ENCODE measurements at regions not wholly inside any gene's neighbourhood (a gene's known extent, or its start where the extent isn't known, plus 50 kb on each side); places are given as distances from the start of the nearest gene placed in this dataset.

DNA sequence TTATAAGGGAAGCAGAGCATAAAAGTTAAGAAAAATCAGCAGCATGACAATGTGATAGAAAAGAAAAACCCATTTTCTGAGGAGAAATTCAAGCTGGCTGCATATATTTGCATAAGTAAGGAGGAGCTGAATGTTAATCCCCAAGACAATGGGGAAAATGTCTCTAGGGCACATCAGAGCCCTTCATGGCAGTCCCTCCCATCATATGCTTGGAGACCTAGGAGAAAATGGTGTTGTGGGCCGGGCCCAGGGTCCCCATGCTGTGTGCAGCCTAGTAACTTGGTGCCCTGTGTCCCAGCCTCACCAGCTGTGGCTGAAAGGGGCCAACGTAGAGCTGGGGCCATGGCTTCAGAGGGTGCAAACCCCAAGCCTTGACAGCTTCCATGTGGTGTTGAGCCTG is 100.6 kb upstream of the PLPPR4 start:
- DNase-seq: no peak

DNA sequence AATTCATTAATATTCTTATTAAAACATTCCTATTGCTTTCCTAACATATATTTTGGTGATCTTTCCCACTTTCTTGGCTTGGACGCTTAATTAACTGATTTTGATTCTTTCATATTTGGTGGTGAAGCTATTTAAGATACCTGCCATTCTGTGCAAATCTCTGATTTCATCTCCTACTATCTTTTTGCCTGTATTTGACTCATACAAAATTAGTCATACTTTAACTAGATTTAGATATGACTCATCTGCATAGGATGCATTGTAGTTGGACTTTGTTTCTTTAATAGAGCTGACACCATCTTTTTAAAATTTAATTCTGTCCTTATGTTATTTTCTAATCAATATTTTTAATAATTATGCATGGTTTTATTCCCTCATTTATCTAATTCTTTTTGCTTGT is 93.8 kb upstream of the PLPPR4 start:
- DNase-seq: no peak

DNA sequence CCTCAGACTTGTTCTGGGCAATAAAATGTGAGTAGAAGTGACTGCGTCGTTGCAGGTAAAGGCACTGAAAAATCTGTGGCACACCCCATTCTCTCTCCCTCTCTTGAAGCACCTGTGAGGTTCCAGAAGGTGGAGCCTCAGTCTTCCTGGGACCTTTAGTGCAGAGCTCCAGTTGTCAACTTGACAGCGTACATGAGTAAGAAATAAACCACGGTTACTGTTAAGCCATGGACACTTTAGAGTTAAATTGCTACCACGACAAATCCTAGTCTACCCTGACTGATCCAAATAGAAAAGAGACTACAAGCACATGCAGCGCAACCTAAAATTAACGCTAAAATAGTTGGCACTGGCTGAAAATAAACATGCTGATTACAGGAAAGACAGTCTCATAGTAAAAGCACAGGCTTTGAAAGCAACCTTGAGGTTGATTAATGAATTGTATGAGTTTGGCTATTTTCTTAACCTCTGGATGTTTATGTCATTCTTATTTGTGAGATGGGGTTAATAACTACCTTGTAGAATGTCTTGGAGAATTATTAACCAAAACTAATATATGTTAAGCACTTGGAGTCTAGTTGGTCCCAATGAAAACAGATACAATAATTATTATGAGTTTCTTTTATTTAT is 93.0 kb upstream of the PLPPR4 start:
- peak; percentile 8 for DNase-seq

DNA sequence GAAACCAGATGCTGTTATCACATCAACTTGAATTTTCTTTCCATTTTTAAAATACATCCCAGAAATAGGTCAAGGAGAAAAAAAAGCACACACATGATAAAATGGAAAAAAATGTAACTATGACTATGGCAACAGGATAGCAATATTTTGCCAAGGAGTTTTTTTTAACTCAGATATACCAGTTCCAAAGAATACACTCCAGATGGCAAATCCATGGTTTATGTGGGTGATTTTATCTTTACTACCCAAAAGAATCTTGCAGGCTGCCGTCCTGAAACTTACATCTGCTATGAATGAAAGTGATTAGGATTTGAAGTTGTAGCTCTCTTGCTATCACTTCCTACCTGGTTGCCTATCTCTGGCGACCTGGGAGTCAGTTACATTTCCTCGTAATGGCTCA is 91.0 kb upstream of the PLPPR4 start:
- DNase-seq: no peak

DNA sequence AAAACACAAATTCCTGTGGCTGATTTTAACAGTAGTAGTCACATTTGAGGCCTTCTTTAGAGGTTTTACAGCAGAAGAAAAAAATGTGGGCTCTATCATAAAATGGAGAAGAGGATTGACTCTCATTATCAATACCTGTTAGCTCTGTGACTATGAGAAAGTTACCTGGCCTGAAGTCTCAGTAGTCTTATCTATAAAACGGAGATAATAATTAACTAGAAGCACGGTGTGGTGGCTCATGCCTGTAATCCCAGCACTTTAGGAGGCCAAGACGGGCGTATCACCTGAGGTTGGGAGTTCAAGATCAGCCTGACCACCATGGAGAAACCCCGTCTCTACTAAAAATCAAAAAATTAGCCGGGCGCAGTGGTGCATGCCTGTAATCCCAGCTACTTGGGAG is 90.4 kb upstream of the PLPPR4 start:
- no peak for DNase-seq

DNA sequence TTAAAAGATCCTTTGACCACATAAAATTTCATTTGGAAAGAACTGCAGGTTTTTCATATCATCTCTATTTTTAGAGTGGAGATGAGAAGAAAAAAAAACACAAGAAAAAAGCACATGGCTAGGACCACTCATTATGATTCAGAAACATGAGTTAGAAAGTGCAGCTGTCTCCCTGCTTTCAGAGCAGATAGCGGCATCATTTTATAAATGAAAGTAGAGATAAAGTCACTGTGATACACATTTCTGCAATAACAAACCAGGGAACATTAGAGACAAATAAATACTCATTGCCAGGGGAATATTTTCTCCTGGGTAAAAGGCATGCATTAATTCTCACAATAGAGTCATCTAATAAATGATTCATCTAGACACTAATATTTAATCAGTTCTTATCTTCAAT is 87.5 kb upstream of the PLPPR4 start:
- DNase-seq: no peak

DNA sequence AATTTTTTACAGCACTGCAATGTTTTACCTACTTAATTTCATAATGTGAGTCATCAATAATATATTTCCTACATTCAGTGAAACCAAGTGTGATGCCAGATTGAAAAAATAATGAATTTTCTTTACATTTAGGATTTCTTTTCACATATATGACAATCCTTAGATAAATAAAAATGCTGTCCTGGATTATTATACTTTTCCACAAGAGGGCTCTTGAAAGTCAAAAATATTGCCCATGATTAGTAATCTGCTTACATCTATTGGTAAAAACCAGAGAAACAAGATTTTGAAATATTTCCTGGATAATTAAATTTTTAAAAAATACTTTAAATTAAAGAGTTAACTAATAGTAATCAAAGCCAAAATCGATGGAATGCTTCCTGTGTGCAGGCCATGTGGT is 86.8 kb upstream of the PLPPR4 start:
- no peak for DNase-seq

DNA sequence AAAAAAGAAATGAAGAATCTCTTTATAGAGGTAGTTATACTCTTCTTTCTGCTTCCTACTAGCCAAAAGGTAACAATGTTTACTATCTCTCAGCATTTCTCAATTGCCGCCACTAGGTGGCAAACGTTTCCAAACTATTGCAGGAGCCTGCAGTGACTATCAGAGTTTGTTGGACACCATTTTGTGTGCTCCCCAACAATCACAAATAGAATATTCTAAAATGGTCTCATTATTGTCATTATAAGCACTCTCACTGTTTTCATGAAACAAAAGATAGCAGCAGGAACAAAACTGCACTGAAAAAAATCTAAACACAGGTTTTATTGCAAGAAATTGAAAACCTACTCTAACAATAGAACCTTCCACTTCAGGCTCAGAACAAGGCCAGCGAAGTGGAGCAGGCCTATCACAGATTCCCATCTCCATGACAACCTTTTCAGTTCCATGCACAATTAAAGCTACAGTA is 83.9 kb upstream of the PLPPR4 start:
- DNase-seq: peak; percentile 83

DNA sequence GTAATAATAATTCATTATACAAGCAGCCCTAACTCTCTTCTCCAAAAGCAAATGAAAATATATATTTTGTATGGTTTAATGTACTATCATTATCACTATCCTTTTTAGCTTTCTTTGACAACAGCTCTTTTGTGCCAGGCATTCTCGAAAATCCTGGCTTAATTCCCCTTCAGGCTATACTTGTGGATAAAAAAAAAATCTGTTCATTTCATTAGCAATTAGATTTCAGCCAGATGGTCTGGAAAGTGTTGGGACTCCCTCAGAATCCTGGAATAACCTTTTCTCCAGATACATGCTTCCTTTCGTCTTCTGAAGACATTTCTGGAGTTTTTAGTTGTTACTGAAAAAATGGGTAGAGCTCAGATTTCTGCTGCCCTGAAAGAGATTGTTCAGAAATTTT is 83.4 kb upstream of the PLPPR4 start:
- DNase-seq: no peak

DNA sequence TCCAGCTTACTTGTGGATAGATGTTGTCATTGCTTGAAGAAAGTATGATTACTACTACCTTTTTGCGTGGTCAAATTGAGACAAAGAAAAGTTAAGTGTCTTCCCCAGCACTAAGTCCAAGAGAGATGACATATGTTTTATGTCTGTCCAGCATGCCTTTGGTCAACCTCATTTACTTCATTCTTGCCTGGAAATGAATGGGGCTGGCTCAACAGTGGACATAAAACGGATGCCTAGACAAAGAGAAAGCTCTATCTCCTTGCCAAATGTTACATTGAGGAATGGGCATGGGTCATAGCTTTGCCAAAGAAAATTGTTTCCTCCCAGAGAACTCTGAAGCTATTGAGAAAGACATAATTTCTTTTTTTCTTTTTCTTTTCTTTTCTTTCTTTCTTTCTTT is 82.4 kb upstream of the PLPPR4 start:
- DNase-seq: no peak

DNA sequence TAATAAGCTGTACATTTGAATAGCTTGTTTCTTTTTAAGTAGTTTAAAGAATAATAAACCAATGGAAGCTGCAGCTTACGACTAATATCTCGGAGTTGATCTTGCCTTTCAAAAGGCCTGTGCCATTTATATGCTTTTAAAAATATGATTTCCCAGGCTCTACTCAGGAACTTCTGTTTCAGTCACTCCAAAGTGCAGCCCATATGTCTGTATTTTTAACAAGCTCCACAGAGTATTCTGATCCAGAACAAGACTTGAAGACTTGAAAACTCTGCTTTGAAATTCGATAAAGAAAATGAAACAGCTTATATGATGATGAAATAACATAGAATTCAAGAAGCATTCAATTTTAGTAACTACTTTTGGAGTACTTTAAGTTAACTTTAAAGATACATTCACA is 79.1 kb upstream of the PLPPR4 start:
- no peak for DNase-seq

DNA sequence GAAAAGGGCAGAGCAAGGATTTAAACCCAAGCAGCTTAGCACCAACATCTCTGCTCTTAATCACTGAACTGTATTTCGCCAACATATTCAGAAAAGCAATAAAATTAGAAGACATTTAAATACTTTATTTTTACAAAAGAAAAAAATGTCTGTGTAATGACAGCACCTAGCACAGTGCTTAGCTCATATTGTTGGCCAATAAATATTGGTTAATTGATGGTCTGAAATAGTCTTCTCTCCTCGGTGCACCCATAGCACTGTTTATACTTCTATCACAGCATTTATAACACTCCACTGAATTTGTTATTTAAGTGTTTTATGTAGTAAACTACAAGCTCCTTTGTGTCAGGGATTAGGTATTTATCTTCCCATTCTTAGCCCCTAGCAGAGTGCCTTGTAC is 70.9 kb upstream of the PLPPR4 start:
- no peak for DNase-seq

DNA sequence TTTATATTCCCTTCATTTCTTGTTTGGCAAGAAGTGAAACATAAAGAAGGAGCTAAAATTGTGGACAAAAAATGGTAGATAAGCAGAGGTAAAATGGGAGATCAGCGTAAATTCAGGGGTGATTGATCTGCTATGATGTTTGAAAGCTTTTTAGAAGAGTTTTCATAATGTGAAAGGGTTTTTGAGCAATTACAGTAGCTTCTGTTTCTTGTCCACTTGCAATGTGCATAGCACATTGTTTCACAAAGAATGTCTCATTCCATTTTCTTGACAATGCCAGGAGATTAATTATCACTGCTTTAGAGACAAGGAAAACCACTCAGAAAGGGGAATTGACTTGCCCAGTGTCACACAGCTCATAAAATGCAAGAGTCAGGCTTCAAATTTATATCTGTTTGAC is 65.9 kb upstream of the PLPPR4 start:
- DNase-seq: no peak

DNA sequence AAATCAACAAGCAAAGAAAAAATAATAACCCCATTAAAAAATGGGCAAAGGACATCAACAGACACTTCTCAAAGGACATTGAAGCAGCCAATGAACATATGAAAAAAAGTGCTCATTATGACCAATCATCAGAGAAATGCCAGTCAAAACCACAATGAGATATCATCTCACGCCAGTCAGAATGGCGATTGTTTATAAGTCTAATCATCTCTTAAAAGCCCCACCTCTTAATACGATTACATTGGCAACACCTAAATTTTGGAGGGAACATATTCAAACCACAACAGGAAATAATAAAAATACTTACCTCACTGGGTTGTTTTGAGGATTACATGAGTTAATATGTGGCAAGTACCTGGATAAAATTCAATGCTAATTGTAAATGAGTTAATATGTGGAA is 57.1 kb upstream of the PLPPR4 start:
- no peak for DNase-seq
